Activated naive CD4-positive, alpha-beta T cell treated with anti-CD3 and anti-CD28 coated beads for 36 hours (primary cell): ENCODE measurements at regions not wholly inside any gene's neighbourhood (a gene's known extent, or its start where the extent isn't known, plus 50 kb on each side); places are given as distances from the start of the nearest gene placed in this dataset.

Source experiments
- CTCF ChIA-PET: fragments of 350-600 bp; sonication (Branson Sonifier 250); formaldehyde crosslinking; loops from one replicate; lab custom pipeline; 2021; ENCODE audit warnings: antibody characterized with exemption; lab: Charles Lee
- DNase-seq: peaks from one replicate; pipeline ENCODE4 v3.0.0-alpha.2; 2020
- H3K27ac Mint-ChIP-seq: one replicate; pipeline ENCODE4 v1.8.0; 2021; ENCODE audit warnings: mild to moderate bottlenecking, mixed read lengths
- H3K27me3 Mint-ChIP-seq: one replicate; pipeline ENCODE4 v1.8.0; 2021; ENCODE audit warnings: low read depth, mixed read lengths
- H3K36me3 Mint-ChIP-seq: one replicate; pipeline ENCODE4 v1.8.0; 2021; ENCODE audit warnings: low read depth, mixed read lengths
- H3K4me1 Mint-ChIP-seq: one replicate; pipeline ENCODE4 v1.8.0; 2021; ENCODE audit warnings: low read depth, mixed read lengths
- H3K4me3 Mint-ChIP-seq: one replicate; pipeline ENCODE4 v1.8.0; 2021; ENCODE audit warnings: mild to moderate bottlenecking, moderate library complexity, mixed read lengths
- H3K9me3 Mint-ChIP-seq: one replicate; pipeline ENCODE4 v1.8.0; 2021; ENCODE audit warnings: mixed read lengths
- intact Hi-C: fragments of 100-400 bp; cut with micrococcal nuclease; formaldehyde crosslinking; loops from one replicate; pipeline ENCODE4 v1.15.1; 2023

GRCh38 chr5:54707841-54708240 lies 190.3 kb downstream of the SNX18 start:
- intact Hi-C loops: no loop called here
- Mint-ChIP-seq H3K4me1 (no peaks in the 10 kb centered on the region), H3K27me3 (no peaks in the 10 kb centered on the region), H3K4me3 (no peak overlapping the region), H3K27ac (no peak overlapping the region), H3K36me3 (no peaks in the 10 kb centered on the region), H3K9me3 (no peaks in the 10 kb centered on the region)
- CTCF ChIA-PET: no interaction called here
- DNase-seq: no peak

- CTCF ChIA-PET: interaction anchor here (0.6 kb wide), 1 partner anchor 189 kb away, joined by 4 read pairs; no protein-coding TSS in a partner anchor
- Mint-ChIP-seq H3K27me3 (no peaks in the 10 kb centered on the region), H3K4me3 (no peak overlapping the region), H3K36me3 (no peaks in the 10 kb centered on the region), H3K9me3 (no peaks in the 10 kb centered on the region), H3K27ac (no peak overlapping the region), H3K4me1 (no peaks in the 10 kb centered on the region)
- no peak for DNase-seq
- intact Hi-C loops: no loop called here
Measured at GRCh38 chr5:54705994-54706653, 188.6 kb downstream of the SNX18 start.

GRCh38 chr5:54704825-54705224 lies 187.3 kb downstream of the SNX18 start:
- CTCF ChIA-PET: no interaction called here
- Mint-ChIP-seq H3K4me3 (no peak overlapping the region), H3K36me3 (no peaks in the 10 kb centered on the region)

GRCh38 chr5:54704333-54704732 lies 186.8 kb downstream of the SNX18 start:
- CTCF ChIA-PET: no interaction called here
- no peak for DNase-seq
- Mint-ChIP-seq H3K9me3 (no peaks in the 10 kb centered on the region), H3K4me3 (no peak overlapping the region), H3K27ac (no peak overlapping the region), H3K4me1 (no peaks in the 10 kb centered on the region), H3K36me3 (no peaks in the 10 kb centered on the region), H3K27me3 (no peaks in the 10 kb centered on the region)
- intact Hi-C loops: no loop called here

More at GRCh38 chr5:54704825-54705224, 187.3 kb downstream of the SNX18 start:
- H3K27me3 Mint-ChIP-seq: no peaks in the 10 kb centered on the region
- no peaks in the 10 kb centered on the region for H3K4me1 Mint-ChIP-seq
- intact Hi-C loops: no loop called here
- no peak overlapping the region for H3K27ac Mint-ChIP-seq
- no peak for DNase-seq
- H3K9me3 Mint-ChIP-seq: no peaks in the 10 kb centered on the region

DNA sequence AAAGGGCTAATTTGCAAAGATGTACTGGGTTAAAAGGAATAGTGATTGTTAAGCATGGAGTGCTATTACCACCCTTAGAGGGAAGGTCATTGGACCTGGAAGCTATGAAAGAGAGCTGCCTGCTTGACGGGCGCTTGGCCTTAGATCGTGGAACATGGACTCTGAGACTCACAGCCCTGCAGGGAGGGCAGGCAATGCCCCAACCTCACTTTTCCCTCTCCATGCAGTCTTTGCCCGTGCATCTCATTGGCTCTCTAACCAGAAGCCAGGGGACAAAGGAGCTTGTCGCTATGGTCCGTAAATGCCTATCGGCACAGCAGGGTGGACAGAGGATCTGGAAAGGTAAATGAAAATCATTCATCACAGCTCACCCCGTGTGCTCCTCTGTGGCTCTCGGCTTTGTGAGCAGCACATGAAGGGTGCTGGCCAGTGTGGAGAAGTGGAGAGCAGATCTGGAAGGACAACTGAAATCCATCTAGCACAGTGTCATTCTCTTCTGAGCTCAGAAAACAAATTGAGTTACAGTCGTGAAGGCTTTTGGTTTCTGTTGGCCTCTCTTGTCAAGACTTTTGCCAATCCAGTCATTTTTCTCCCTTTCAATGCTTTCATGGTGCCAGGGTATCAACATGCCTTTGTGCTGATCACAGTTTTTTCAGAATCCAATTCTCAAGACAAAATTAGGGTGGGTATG lies 186.2 kb downstream of the SNX18 start:
- DNase-seq: no peak
- Mint-ChIP-seq H3K4me3 (no peak overlapping the region), H3K4me1 (no peaks in the 10 kb centered on the region), H3K27ac (no peak overlapping the region), H3K9me3 (no peaks in the 10 kb centered on the region), H3K36me3 (no peaks in the 10 kb centered on the region), H3K27me3 (no peaks in the 10 kb centered on the region)
- CTCF ChIA-PET: interaction anchor here (0.5 kb wide), 1 partner anchor 1048 kb away, joined by 4 read pairs; no protein-coding TSS in a partner anchor
- intact Hi-C loops: no loop called here

DNA sequence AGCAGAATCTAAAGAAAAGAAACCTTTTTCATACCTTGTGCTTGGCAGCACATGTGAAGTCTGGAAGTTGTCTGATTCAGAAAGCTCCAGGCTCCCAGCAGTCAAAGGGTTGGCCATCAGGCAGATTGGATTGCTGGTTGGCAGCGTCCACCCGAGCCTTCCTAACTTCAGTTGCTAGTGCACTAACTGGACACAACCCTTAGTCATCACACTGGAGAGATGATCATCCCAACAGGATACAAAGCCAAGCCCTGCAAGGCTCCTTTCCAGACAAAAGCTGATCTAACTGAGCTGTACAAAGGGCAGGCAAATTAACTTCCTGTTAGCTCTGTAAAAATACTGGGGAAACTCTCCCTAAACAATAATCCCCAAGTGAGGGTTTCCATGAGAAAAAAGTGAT lies 185.6 kb downstream of the SNX18 start:
- H3K4me3 Mint-ChIP-seq: no peak overlapping the region

DNA sequence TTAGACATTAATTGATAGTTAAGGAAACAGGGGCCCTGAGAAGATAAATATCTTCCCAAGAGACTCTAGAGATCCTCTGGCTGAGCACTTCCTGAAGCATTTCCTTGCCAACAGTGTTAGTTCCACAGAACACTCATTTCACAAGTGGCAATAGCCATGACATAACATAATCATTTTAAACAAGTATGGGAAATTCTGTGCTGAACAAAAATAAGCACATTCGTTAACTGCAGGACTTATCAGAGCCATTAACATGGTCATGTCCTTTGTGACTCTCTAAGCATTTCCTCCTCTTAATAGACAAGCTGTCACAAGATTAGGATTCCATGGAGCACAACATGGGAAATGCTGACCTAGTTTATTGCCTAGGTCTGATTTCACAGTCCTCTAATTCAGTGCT lies 184.9 kb downstream of the SNX18 start:
- H3K4me3 Mint-ChIP-seq: no peak overlapping the region
- H3K27me3 Mint-ChIP-seq: no peaks in the 10 kb centered on the region
- H3K4me1 Mint-ChIP-seq: no peaks in the 10 kb centered on the region
- intact Hi-C loops: no loop called here
- H3K27ac Mint-ChIP-seq: no peak overlapping the region
- CTCF ChIA-PET: no interaction called here
- no peaks in the 10 kb centered on the region for H3K36me3 Mint-ChIP-seq
- no peaks in the 10 kb centered on the region for H3K9me3 Mint-ChIP-seq
- DNase-seq: no peak

More for the DNA sequence above, 185.6 kb downstream of the SNX18 start:
- H3K27me3 Mint-ChIP-seq: no peaks in the 10 kb centered on the region
- intact Hi-C loops: no loop called here
- no peak overlapping the region for H3K27ac Mint-ChIP-seq
- H3K4me1 Mint-ChIP-seq: no peaks in the 10 kb centered on the region
- no peaks in the 10 kb centered on the region for H3K36me3 Mint-ChIP-seq
- DNase-seq: no peak
- H3K9me3 Mint-ChIP-seq: no peaks in the 10 kb centered on the region
- CTCF ChIA-PET: no interaction called here

DNA sequence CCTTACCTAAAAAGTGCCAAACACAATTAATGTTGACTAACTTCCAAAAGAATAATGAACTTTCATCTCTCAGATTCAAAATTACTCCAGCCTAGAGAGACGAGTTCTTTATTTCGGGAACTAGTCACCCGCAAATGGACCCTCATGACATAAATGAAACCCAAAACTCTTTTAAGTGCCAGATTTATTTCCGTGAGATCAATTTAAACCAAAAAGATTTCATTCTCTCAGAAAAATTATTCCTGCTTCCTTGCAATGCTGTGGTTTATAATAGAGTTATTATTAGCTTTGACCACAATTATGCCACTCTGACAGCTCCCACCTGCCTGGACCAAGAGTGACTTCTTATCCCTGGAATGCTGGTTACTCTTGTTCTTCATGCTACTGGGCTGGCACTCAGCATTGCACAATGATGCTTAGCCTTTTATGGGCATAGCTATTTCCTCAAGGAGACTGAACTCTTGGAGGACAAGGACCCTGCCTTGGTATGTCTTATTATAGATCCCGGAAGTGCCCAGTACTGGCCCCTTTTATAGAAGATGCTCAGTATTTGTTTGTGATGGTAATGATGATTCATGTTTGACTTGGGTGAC lies 183.5 kb downstream of the SNX18 start:
- intact Hi-C loops: no loop called here
- no peak for DNase-seq
- H3K4me3 Mint-ChIP-seq: no peak overlapping the region
- no peak overlapping the region for H3K27ac Mint-ChIP-seq
- CTCF ChIA-PET: no interaction called here
- no peaks in the 10 kb centered on the region for H3K27me3 Mint-ChIP-seq
- H3K9me3 Mint-ChIP-seq: no peaks in the 10 kb centered on the region
- H3K36me3 Mint-ChIP-seq: no peaks in the 10 kb centered on the region
- H3K4me1 Mint-ChIP-seq: no peaks in the 10 kb centered on the region

GRCh38 chr5:54696931-54697330 lies 179.4 kb downstream of the SNX18 start:
- H3K4me3 Mint-ChIP-seq: no peak overlapping the region
- H3K27ac Mint-ChIP-seq: no peak overlapping the region
- H3K9me3 Mint-ChIP-seq: no peaks in the 10 kb centered on the region
- H3K4me1 Mint-ChIP-seq: no peaks in the 10 kb centered on the region
- no peaks in the 10 kb centered on the region for H3K36me3 Mint-ChIP-seq
- no peaks in the 10 kb centered on the region for H3K27me3 Mint-ChIP-seq
- no peak for DNase-seq
- CTCF ChIA-PET: no interaction called here
- intact Hi-C loops: no loop called here

- CTCF ChIA-PET: no interaction called here
- no peaks in the 10 kb centered on the region for H3K4me1 Mint-ChIP-seq
- intact Hi-C loops: no loop called here
Measured at GRCh38 chr5:54696346-54696745, 178.8 kb downstream of the SNX18 start.

DNA sequence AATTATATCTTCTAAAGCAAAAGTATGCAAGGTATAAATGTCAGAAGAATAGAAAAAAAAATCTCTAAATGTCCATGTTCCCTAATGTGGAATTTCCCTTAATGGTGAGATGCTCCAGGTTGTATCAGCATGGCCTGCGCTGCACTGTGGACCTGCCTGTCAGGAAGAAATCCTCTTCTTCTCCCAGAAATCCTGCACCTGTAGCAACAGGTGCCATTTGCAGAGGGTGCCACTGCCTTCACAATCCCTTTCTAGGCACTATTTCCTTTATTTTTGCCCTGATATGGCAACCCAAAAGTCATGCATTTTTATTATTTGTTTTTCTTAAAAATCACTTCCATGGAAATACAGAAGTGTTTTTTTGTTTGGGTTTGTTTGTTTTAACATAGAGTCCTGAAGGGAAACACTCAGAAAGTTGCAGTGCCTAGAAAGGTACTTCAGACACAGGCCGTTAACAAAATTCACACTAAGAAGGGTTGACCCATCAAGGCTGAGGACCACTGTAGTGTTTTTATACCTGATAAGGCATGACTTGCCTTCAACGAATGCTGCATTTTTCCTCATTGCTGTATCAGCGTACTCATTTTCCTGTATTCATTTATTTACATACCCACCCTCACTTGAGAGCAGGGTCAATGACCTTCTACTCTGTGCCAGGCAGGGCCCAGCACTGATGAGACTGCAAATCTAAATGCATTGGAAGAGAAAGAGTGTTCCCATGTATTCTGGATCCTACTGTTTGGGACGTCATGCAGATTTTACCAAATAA lies 177.8 kb downstream of the SNX18 start:
- Mint-ChIP-seq H3K36me3 (no peaks in the 10 kb centered on the region), H3K4me3 (no peak overlapping the region), H3K27ac (no peak overlapping the region)

More at GRCh38 chr5:54696346-54696745, 178.8 kb downstream of the SNX18 start:
- Mint-ChIP-seq H3K9me3 (no peaks in the 10 kb centered on the region), H3K4me3 (no peak overlapping the region), H3K27me3 (no peaks in the 10 kb centered on the region), H3K36me3 (no peaks in the 10 kb centered on the region), H3K27ac (no peak overlapping the region)
- DNase-seq: no peak

GRCh38 chr5:54693936-54694657 lies 176.5 kb downstream of the SNX18 start:
- no peak for DNase-seq
- H3K27ac Mint-ChIP-seq: no peak overlapping the region
- intact Hi-C loops: no loop called here
- H3K9me3 Mint-ChIP-seq: no peaks in the 10 kb centered on the region
- no peak overlapping the region for H3K4me3 Mint-ChIP-seq
- no peaks in the 10 kb centered on the region for H3K36me3 Mint-ChIP-seq
- no peaks in the 10 kb centered on the region for H3K27me3 Mint-ChIP-seq
- CTCF ChIA-PET: no interaction called here
- no peaks in the 10 kb centered on the region for H3K4me1 Mint-ChIP-seq

More for the DNA sequence above, 177.8 kb downstream of the SNX18 start:
- Mint-ChIP-seq H3K27me3 (no peaks in the 10 kb centered on the region), H3K4me1 (no peaks in the 10 kb centered on the region), H3K9me3 (no peaks in the 10 kb centered on the region)
- CTCF ChIA-PET: no interaction called here
- no peak for DNase-seq
- intact Hi-C loops: no loop called here
